Head of caudate nucleus (tissue), 42 donors: ENCODE measurements at regions not wholly inside any gene's neighbourhood (a gene's known extent, or its start where the extent isn't known, plus 50 kb on each side); places are given as distances from the start of the nearest gene placed in this dataset.

Source experiments
- DNase-seq, 42 donors: peaks; one replicate each; pipeline versions ENCODE4 v3.0.0 to v3.0.0-alpha.2; 2020 to 2021; ENCODE audit warnings: mixed read lengths in 7 of 42
- intact Hi-C: fragments of 100-400 bp; cut with DNase I; formaldehyde crosslinking; loops from one replicate; pipeline ENCODE4 v1.15.0; 2022

DNA sequence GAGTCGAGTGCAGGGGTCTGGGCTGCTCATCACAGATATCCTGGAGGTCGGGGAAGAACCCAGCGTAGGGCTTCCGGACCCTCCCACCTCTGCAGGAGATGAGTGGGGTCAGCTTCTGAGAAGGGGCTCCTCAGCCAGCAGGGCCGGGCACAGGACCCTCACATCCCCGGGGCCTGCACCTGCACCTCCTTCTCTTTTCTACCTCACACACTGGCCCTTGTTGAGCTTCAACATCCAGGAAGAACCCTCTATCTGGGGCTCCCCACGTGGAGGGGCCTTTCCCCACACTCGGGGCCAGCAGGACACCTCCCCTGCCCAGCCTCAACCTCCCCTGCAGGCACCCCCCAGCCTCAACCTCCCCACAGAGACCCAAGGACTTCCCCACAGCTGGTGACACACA lies 299.4 kb downstream of the CTTN start:
- no peak for DNase-seq
- intact Hi-C loops: no loop called here

- DNase-seq: no peak
- intact Hi-C loops: no loop called here
Measured at GRCh38 chr11:70698871-70699270, 300.5 kb downstream of the CTTN start.

GRCh38 chr11:70699294-70700221 lies 301.2 kb downstream of the CTTN start:
- no peak for DNase-seq
- intact Hi-C loops: no loop called here

GRCh38 chr11:70700453-70700852 lies 302.1 kb downstream of the CTTN start:
- intact Hi-C loops: no loop called here
- DNase-seq: no peak

GRCh38 chr11:70700871-70701270 lies 302.5 kb downstream of the CTTN start:
- intact Hi-C loops: no loop called here
- DNase-seq: no peak

GRCh38 chr11:70702040-70702648 lies 303.8 kb downstream of the CTTN start:
- no peak for DNase-seq
- intact Hi-C loops: no loop called here

DNA sequence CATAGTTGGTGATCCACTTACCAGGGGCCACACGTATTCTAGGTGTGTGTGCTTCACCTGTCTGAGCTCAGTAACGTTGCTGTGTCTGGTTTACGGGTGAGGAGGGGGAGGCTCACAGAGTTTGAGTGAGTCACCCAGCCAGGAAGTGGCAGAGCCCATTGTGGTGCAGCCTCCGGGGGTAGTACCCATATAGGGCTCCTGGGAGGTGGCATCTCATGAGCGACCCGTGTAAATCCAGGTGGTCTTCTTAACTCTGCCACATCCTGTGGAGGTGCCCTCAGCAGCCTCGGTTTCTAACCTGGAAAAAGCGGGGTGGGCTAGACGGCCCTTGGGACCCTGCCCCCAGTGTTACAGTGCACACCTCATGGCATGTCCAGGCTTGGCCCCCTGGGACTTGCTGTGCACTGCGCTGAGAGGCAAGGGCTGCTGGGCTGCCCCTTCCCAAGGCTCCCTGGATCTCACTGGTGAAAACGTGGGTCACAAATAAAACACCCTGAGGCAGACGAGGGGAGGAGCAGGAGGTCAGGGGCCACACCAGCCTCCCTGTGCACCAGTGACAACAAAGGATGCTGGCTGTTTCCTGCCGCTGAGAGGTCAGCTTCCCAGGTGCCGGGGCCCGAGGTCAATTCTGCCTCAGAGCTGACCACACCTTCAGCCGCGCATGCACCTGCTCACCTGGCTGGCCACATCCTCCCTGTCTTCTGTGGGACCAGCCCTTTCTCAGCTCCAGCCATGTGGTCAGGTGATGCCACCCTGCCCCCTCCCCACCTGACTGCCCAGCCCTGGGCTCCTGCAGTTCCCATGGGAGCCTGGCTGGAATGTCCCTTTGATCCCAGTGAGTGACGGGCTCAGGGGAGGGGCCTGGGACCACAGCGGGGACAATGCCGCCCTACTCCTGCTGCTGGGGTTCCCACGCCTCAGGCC lies 305.1 kb downstream of the CTTN start:
- intact Hi-C loops: no loop called here
- no peak for DNase-seq

DNA sequence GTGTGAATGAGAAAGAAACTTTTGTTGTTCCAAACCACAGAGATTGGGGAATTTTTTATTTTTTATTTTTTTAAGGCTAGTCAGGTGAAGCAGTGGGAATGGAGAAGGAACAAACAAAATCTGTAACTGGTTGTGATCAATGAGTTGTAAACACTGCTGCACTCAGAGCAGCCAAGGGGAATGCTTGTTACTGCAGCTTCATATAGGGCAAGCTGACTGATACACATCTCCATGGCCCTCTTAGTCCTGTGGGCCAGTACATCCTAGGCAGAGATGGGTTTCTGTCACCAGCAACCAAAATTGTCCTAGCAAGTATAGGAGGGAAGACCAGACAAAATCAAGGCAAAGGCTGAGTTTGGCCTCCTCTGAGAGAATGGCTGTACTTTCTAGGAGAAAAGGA lies 306.8 kb downstream of the CTTN start:
- DNase-seq: no peak
- intact Hi-C loops: no loop called here

DNA sequence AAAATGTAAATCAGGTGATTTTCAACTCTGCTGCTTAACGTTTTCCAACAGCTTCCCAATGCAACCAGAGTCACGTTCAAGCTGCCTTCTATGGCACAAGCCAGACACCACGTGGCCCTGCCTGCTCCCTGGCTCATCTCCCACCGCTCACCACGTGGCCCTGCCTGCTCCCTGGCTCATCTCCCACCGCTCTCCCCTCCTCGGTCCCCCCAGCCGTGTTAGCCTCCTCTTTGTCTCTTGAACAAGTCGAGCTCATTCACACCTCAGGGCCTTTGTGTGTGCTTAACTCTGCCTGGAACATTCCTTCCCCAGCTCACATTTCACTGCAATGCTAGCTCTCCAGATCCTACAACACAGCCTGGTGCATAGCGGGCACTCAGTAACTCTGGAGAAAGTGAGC lies 307.6 kb downstream of the CTTN start:
- DNase-seq: no peak
- intact Hi-C loops: no loop called here

DNA sequence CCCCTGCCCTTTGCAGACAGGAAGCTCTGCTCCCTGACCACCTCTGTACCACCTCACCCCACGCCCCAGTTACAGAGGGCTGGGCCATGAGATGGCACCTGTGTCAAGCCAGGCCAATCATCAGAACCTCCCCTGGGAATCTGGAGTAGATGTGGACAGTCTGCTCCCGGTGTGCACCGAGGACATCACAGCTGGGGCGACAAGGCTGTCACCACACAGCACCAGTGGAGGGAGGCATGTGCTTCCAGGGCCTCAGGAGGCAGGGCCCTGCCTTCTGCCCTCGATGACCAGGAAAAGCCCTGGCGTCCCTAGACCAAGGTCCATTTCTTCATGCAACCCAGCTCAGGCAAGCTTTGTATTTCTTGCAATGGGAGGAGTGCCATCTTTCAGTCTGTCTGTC lies 309.5 kb downstream of the CTTN start:
- intact Hi-C loops: no loop called here
- DNase-seq: no peak

GRCh38 chr11:70709596-70709995 lies 311.3 kb downstream of the CTTN start:
- intact Hi-C loops: no loop called here

DNA sequence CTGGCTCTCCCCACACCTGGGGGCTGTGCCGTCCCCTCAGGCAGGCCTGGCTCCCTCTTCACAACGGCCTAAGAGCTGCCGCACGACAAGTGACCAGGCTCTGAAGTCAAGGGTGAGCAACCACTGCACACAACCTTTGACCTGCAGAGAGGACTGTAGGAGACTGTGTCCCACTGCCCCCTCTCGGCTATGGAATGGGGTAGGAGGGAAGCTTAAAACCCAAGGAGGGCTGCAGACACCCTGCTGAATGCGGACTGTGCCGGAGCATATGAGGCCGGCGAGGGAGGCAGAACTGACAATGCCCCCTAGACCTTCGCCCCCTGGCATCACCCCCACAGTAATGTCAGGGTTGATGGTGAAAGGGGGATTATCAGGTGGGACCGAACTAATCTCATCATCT lies 311.9 kb downstream of the CTTN start:
- intact Hi-C loops: no loop called here
- no peak for DNase-seq

More at GRCh38 chr11:70709596-70709995, 311.3 kb downstream of the CTTN start:
- DNase-seq: no peak

DNA sequence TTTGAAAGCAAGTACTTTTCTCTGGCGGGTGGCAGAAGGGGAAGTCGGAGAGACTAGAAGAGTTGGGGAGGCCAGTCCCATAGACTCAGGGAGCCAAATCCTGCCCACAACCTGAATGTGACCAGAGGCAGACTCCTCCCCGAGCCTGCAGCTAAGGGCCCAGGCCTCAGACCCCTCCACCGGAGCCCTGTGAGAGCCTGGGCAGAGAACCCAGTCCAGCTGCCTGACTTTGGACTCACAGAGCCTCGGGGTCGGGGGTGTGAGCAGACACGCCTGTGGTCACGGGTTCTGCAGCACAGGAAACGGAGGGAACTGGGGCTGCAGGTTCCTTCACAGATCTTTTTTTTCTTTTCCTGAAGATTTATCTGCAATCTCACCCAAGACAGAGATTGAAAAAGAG lies 312.3 kb downstream of the CTTN start:
- no peak for DNase-seq

DNA sequence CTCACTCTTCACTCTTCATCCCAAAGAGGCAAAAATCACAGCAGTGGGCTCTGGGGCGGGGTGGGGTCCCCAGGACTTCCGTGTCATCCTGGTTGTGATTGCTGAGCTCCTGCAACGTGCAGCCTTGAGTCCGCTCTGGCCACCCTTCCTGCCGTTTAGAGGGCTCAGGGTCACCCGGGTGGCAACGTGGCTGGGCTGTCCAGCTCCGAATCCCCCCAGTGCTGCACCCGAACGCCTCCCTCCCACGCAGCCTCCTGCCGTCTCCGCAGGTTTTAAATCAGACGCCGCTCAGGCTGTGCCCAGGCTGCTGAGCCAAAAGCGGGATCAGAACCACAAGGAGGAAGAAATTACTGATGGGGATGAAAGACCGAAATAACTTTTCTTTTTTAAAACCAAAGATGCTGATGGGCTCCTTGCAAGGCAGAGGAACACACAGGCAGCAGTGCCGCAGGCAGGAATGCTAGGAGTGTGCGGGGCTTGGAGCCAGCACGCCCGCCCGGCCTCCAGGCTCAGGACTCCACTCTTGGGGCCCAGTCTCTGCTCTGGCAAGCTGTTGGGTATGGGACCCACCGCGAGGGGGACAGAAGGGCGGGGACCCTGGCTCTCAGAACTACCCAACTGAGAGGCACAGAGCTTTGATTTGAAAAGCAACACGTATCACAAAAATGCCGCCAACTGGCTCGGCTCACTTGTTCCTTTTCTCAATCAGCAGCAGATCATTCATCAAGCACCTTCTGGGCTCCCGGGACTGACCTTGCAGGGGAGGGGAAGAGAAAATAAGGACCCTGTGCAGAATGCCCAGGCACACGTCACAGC lies 313.0 kb downstream of the CTTN start:
- intact Hi-C loops: no loop called here
- no peak for DNase-seq

More for the DNA sequence above, 312.3 kb downstream of the CTTN start:
- intact Hi-C loops: no loop called here

- no peak for DNase-seq
- intact Hi-C loops: no loop called here
Measured at GRCh38 chr11:70711911-70712185, 313.5 kb downstream of the CTTN start.

DNA sequence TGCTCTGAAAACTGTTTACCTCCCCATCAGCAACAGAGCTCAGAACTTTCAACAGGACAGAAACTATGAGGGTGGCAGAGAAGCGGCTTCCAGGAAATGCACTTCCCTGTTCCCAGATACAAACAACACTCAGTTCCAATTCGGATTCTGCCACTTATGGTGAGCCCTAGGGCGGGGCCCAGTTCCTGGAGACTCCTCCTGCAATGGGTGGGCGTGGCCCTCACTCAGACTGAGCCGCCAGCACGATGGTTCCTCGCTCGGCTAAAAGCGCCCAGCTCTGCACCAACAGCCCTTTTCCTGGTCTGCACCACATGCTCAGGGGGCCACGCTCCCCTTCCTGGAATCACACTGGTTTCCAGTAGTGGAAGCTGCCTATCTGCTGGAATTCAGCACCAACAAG lies 314.1 kb downstream of the CTTN start:
- DNase-seq: no peak
- intact Hi-C loops: no loop called here

DNA sequence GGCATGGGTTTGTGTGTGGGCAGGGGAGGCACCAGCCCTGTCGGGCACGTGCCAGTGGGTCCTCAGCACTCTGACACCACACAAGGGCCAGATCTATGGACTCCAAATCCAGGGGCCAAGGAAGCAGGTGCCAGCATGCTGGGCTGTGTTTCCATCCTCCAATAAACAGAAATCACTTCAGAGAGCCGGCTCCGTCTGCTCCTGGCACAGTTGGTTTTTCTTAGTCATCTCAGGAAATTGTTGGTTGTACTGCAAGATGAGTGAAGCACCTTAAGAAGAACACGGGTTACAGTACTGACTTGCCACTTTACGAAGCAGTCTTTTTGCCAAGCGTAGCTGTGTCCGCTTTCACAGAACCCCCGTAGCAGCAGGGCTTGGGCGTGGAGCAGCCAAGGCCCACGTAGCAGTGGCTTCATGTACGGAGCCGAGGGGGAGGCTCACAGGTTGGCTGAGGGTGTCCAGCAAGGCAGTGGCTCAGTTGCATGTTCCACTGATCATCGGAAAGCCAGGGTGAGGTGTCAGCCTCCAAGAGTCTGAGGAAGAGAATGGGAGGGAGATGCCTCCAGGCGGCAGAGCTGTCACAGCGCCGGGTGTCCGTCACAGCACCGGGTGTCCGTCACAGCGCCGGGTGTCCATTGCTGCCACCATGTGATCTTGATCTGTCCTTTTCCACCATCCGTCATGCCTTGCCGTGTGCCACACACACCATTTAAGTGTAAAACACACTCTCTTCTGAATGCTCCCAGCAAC lies 314.9 kb downstream of the CTTN start:
- intact Hi-C loops: no loop called here
- peak in 1 of 42 donors; percentile 13 for DNase-seq

GRCh38 chr11:70713988-70714665 lies 315.8 kb downstream of the CTTN start:
- intact Hi-C loops: no loop called here

More at GRCh38 chr11:70713988-70714665, 315.8 kb downstream of the CTTN start:
- no peak for DNase-seq
